22Rv1 (cell line): ENCODE measurements at regions not wholly inside any gene's neighbourhood (a gene's known extent, or its start where the extent isn't known, plus 50 kb on each side); places are given as distances from the start of the nearest gene placed in this dataset.

Source experiments
- ZFX ChIP-seq: fragments of 450-650 bp; IDR thresholded peaks from 2 replicates; pipeline ENCODE4 v1.6.1; 2017; ENCODE audit warnings: antibody characterized with exemption, borderline replicate concordance
- TF ChIP-seq, protein P1 (sequence below): fragments of 450-650 bp; IDR thresholded peaks from 2 replicates; pipeline ENCODE4 v1.5.1; 2017; ENCODE audit warnings: mild to moderate bottlenecking

DNA sequence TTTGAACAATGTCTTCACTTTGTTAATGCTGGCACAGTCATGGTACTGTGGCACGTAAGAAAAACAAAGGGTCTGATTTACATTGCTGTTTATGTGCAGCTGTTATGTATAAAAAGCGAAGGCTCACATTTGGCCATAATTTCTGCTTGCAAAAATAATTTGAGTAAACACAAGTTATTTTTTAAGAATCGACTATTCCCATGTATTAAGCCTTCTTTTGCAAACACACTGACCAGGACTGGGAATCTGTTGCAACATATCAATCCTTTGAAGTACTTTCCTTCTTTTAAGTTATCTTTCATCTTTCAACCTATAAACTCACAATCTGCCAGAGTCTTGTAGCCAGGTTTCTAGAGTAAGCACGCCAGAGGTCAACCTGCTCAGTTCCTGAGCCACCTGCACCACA lies 145.4 kb upstream of the BMP4 start:
- TF ChIP-seq ZFX: no peak
- TF ChIP-seq, protein P1, sequence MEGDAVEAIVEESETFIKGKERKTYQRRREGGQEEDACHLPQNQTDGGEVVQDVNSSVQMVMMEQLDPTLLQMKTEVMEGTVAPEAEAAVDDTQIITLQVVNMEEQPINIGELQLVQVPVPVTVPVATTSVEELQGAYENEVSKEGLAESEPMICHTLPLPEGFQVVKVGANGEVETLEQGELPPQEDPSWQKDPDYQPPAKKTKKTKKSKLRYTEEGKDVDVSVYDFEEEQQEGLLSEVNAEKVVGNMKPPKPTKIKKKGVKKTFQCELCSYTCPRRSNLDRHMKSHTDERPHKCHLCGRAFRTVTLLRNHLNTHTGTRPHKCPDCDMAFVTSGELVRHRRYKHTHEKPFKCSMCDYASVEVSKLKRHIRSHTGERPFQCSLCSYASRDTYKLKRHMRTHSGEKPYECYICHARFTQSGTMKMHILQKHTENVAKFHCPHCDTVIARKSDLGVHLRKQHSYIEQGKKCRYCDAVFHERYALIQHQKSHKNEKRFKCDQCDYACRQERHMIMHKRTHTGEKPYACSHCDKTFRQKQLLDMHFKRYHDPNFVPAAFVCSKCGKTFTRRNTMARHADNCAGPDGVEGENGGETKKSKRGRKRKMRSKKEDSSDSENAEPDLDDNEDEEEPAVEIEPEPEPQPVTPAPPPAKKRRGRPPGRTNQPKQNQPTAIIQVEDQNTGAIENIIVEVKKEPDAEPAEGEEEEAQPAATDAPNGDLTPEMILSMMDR: no peak
